GM13976 (cell line): ENCODE measurements at regions not wholly inside any gene's neighbourhood (a gene's known extent, or its start where the extent isn't known, plus 50 kb on each side); places are given as distances from the start of the nearest gene placed in this dataset.

ENCODE experiments used
- DNase-seq: peaks from one replicate; pipeline ENCODE4 v3.0.0; 2012; ENCODE audit warnings: low spot score
- in situ Hi-C: fragments of 300-500 bp; cut with MboI; formaldehyde crosslinking; loops from one replicate; pipeline ENCODE4 v1.12.0; 2022; ENCODE audit warnings: low sequenced_read_pairs, mixed read lengths, inconsistent platforms; ENCODE audit not compliant: unreplicated experiment
- TF ChIP-seq, protein P1 (sequence below): IDR thresholded peaks from 2 replicates; pipeline ENCODE4 v1.5.1; 2012; ENCODE audit warnings: borderline replicate concordance, mild to moderate bottlenecking; ENCODE audit not compliant: insufficient read depth; ENCODE audit errors: extremely low read depth, missing control alignments, control extremely low read depth

- in situ Hi-C loops = no loop called here
- no peak for DNase-seq
- TF ChIP-seq, protein P1, sequence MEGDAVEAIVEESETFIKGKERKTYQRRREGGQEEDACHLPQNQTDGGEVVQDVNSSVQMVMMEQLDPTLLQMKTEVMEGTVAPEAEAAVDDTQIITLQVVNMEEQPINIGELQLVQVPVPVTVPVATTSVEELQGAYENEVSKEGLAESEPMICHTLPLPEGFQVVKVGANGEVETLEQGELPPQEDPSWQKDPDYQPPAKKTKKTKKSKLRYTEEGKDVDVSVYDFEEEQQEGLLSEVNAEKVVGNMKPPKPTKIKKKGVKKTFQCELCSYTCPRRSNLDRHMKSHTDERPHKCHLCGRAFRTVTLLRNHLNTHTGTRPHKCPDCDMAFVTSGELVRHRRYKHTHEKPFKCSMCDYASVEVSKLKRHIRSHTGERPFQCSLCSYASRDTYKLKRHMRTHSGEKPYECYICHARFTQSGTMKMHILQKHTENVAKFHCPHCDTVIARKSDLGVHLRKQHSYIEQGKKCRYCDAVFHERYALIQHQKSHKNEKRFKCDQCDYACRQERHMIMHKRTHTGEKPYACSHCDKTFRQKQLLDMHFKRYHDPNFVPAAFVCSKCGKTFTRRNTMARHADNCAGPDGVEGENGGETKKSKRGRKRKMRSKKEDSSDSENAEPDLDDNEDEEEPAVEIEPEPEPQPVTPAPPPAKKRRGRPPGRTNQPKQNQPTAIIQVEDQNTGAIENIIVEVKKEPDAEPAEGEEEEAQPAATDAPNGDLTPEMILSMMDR = no peak
Observed at GRCh38 chr6:155782739-155783459, 327.3 kb upstream of the NOX3 start.

GRCh38 chr6:155782320-155782731 is 326.7 kb upstream of the NOX3 start:
- in situ Hi-C loops = no loop called here
- TF ChIP-seq, protein P1 = no peak
- DNase-seq = no peak

DNA sequence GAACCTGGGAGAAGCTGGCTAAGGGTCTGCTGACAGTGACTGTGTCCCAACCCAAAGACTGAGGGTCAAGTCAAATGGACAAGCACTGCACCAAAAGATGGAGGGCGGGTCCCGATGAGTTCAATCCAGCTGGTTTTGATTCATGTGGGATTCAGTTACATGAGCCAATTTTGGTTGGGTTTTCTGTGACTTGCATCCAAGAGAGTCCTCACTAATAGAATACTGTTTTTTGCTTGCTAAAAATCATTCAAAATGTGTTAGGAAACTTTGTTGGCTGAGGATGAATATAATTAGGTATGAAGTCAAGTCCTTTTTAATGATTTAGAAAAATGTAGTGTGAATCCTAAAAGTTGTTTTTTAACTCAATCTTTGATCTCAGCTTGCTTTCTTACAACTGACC is 323.8 kb upstream of the NOX3 start:
- DNase-seq = no peak
- in situ Hi-C loops = no loop called here
- TF ChIP-seq, protein P1 = no peak

DNA sequence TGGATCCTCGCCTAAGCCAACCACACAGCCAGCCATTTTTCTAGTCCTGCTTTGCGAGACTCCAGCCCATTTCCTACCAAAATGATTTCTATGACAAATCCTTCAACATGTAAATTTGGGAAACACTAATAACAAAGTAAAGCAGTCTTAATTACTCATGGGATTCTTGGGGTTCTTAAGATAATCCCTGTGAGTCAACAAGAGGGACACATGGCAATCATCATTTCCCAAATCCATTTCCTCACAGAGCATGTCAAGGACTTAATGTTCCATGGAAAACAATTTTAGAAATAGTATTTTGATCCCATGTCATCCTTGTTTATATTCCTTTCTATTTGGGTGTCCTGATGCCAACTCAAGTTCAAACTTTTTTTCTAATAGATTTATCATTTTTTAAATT is 322.7 kb upstream of the NOX3 start:
- in situ Hi-C loops = no loop called here
- DNase-seq = no peak
- TF ChIP-seq, protein P1 = no peak

DNA sequence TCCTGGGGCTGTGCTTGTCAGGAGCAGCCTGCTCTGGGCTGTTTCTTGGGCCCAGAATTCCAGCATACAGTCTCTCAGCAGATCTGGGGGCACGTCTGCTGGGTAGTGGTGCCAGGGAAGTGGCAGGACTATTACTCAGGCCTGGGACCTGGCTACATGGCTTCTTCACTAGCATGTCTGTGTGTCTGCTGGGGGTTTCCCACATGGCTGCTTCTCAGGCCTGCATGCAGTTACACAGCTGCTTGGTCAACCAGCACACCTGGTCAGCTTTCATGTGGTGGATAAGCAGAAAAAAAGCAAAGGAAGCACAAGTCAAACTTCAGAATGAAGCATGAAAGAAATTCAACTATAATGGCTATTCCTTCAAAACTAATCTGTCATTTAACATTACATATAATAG is 316.2 kb upstream of the NOX3 start:
- in situ Hi-C loops = no loop called here
- TF ChIP-seq, protein P1 = no peak
- DNase-seq = no peak

- TF ChIP-seq, protein P1 = no peak
- in situ Hi-C loops = no loop called here
- DNase-seq = no peak
Observed at GRCh38 chr6:155770856-155771255, 315.2 kb upstream of the NOX3 start.
